Upper lobe of right lung (tissue), 1 donor: ENCODE measurements at regions not wholly inside any gene's neighbourhood (a gene's known extent, or its start where the extent isn't known, plus 50 kb on each side); places are given as distances from the start of the nearest gene placed in this dataset.
"Not testable (repeated sequence)": the region's sequence is repeated elsewhere in the genome, so short reads cannot be mapped to it uniquely, and the experiment has no call there.

ENCODE experiments used
- ATAC-seq: fragments of 200-7000 bp; cut with Tn5 transposase; one replicate; pipeline ENCODE4 v1.9.1; 2020; ENCODE audit warnings: mild to moderate bottlenecking, moderate library complexity
- DNase-seq: peaks from one replicate; pipeline ENCODE4 v3.0.0-alpha.2; 2020
- H3K27ac ChIP-seq: fragments of 200-600 bp; one replicate; pipeline ENCODE4 v1.8.0; 2022
- H3K27me3 ChIP-seq: fragments of 200-600 bp; one replicate; pipeline ENCODE4 v1.8.0; 2022; ENCODE audit warnings: mild to moderate bottlenecking
- H3K36me3 ChIP-seq: fragments of 200-600 bp; one replicate; pipeline ENCODE4 v1.8.0; 2022
- H3K4me1 ChIP-seq: fragments of 200-600 bp; one replicate; pipeline ENCODE4 v1.8.0; 2022
- H3K4me3 ChIP-seq: fragments of 200-600 bp; one replicate; pipeline ENCODE4 v1.8.0; 2022; ENCODE audit warnings: mild to moderate bottlenecking
- H3K9me3 ChIP-seq: fragments of 200-600 bp; one replicate; pipeline ENCODE4 v1.8.0; 2022
- intact Hi-C: fragments of 100-400 bp; cut with DNase I; formaldehyde crosslinking; loops from one replicate; pipeline ENCODE4 v1.11.0; 2022
- TF ChIP-seq, protein P1 (sequence below): fragments of 200-600 bp; IDR thresholded peaks from one replicate; pipeline ENCODE4 v1.8.0; 2022; ENCODE audit warnings: antibody characterized with exemption
- donor health status: DM: no; HTN: yes; CAD: no; lungs with severe emphysema.

DNA sequence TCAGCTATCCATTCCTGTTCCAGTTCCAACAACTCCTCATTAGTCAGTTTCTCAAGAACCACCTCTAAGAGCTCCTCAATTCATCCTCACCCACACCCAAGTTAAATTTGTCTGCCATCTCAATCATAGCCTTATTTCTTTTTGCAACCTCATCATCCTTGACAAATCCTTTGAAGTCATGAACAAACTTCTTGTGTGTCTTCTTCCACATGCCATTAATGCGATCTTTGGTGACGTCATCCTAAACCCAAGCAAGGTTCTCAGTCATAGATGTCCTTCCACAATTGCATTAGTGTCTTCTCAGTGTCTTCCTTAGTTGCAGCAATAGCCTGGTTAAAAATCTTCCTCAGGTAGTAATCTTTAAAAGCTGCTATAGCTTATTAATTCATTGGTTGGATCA is 71.2 kb upstream of the FSIP2 start:
- no peak for DNase-seq
- Histone ChIP-seq H3K4me1 (no peaks in the 10 kb centered on the region), H3K27ac (no peak overlapping the region), H3K4me3 (no peak overlapping the region), H3K9me3 (no peaks in the 10 kb centered on the region), H3K36me3 (no peaks in the 10 kb centered on the region), H3K27me3 (no peaks in the 10 kb centered on the region)
- intact Hi-C loops = no loop called here
- no peak for ATAC-seq
- TF ChIP-seq, protein P1, sequence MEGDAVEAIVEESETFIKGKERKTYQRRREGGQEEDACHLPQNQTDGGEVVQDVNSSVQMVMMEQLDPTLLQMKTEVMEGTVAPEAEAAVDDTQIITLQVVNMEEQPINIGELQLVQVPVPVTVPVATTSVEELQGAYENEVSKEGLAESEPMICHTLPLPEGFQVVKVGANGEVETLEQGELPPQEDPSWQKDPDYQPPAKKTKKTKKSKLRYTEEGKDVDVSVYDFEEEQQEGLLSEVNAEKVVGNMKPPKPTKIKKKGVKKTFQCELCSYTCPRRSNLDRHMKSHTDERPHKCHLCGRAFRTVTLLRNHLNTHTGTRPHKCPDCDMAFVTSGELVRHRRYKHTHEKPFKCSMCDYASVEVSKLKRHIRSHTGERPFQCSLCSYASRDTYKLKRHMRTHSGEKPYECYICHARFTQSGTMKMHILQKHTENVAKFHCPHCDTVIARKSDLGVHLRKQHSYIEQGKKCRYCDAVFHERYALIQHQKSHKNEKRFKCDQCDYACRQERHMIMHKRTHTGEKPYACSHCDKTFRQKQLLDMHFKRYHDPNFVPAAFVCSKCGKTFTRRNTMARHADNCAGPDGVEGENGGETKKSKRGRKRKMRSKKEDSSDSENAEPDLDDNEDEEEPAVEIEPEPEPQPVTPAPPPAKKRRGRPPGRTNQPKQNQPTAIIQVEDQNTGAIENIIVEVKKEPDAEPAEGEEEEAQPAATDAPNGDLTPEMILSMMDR = no peak

GRCh38 chr2:185668710-185669109 is 69.9 kb upstream of the FSIP2 start:
- no peaks in the 10 kb centered on the region for H3K4me1 ChIP-seq
- H3K9me3 ChIP-seq = no peaks in the 10 kb centered on the region
- no peak overlapping the region for H3K27ac ChIP-seq
- H3K4me3 ChIP-seq = no peak overlapping the region
- intact Hi-C loops = no loop called here
- ATAC-seq (no peak), DNase-seq (no peak)
- TF ChIP-seq, protein P1 = no peak
- H3K36me3 ChIP-seq = no peaks in the 10 kb centered on the region
- H3K27me3 ChIP-seq = no peaks in the 10 kb centered on the region

- intact Hi-C loops = no loop called here
- Histone ChIP-seq H3K4me3 (no peak overlapping the region), H3K9me3 (no peaks in the 10 kb centered on the region), H3K36me3 (no peaks in the 10 kb centered on the region), H3K27me3 (no peaks in the 10 kb centered on the region), H3K27ac (no peak overlapping the region), H3K4me1 (no peaks in the 10 kb centered on the region)
- TF ChIP-seq, protein P1 = no peak
- no peak for DNase-seq
- ATAC-seq = no peak
These were observed 64.4 kb upstream of the FSIP2 start for GRCh38 chr2:185674232-185674631.

GRCh38 chr2:185676316-185676715 is 62.3 kb upstream of the FSIP2 start:
- DNase-seq (no peak), ATAC-seq (no peak)
- H3K4me3 ChIP-seq = no peak overlapping the region
- H3K27me3 ChIP-seq = no peaks in the 10 kb centered on the region
- H3K9me3 ChIP-seq = no peaks in the 10 kb centered on the region
- intact Hi-C loops = no loop called here
- TF ChIP-seq, protein P1 = no peak
- no peak overlapping the region for H3K27ac ChIP-seq
- no peaks in the 10 kb centered on the region for H3K4me1 ChIP-seq
- H3K36me3 ChIP-seq = no peaks in the 10 kb centered on the region

GRCh38 chr2:185687001-185687400 is 51.6 kb upstream of the FSIP2 start:
- H3K27ac ChIP-seq, intact Hi-C loops, H3K4me3 ChIP-seq: not testable (repeated sequence)

GRCh38 chr2:185687967-185688366 is 50.6 kb upstream of the FSIP2 start:
- DNase-seq = no peak
- intact Hi-C loops = no loop called here
- Histone ChIP-seq H3K9me3 (no peaks in the 10 kb centered on the region), H3K36me3 (no peaks in the 10 kb centered on the region), H3K4me3 (no peak overlapping the region), H3K27me3 (no peaks in the 10 kb centered on the region), H3K27ac (no peak overlapping the region), H3K4me1 (no peaks in the 10 kb centered on the region)
- ATAC-seq = no peak
- TF ChIP-seq, protein P1 = no peak

More at GRCh38 chr2:185687001-185687400, 51.6 kb upstream of the FSIP2 start:
- ATAC-seq, H3K4me1 ChIP-seq, H3K27me3 ChIP-seq, DNase-seq, H3K9me3 ChIP-seq, H3K36me3 ChIP-seq: not testable (repeated sequence)
